Activated CD8-positive, alpha-beta memory T cell treated with anti-CD3 and anti-CD28 coated beads, Interleukin-2, amount 50 U/mL, for 48 hours (primary cell): ENCODE measurements at regions not wholly inside any gene's neighbourhood (a gene's known extent, or its start where the extent isn't known, plus 50 kb on each side); places are given as distances from the start of the nearest gene placed in this dataset.
"Not testable (repeated sequence)": the region's sequence is repeated elsewhere in the genome, so short reads cannot be mapped to it uniquely, and the experiment has no call there.

Source experiments
- DNase-seq: peaks from one replicate; pipeline ENCODE4 v3.0.0-alpha.2; 2020

GRCh38 chr15:62903437-62903836 lies 139.1 kb upstream of the TPM1 start:
- DNase-seq = no peak

GRCh38 chr15:62904041-62904910 lies 138.3 kb upstream of the TPM1 start:
- DNase-seq = no peak

- DNase-seq = no peak
Observed at GRCh38 chr15:62906627-62907026, 135.9 kb upstream of the TPM1 start.

- DNase-seq = no peak
Observed at GRCh38 chr15:62907275-62907674, 135.3 kb upstream of the TPM1 start.

- not testable (repeated sequence) for DNase-seq
Observed at GRCh38 chr15:62908341-62908740, 134.2 kb upstream of the TPM1 start.

- no peak for DNase-seq
Observed at GRCh38 chr15:62909257-62909656, 133.3 kb upstream of the TPM1 start.

GRCh38 chr15:62912282-62912681 lies 130.3 kb upstream of the TPM1 start:
- no peak for DNase-seq

GRCh38 chr15:62912808-62913207 lies 129.7 kb upstream of the TPM1 start:
- DNase-seq = no peak

- DNase-seq = no peak
Observed at GRCh38 chr15:62913246-62913645, 129.3 kb upstream of the TPM1 start.

- no peak for DNase-seq
Observed at GRCh38 chr15:62914461-62915079, 128.0 kb upstream of the TPM1 start.

GRCh38 chr15:62920682-62921502 lies 121.7 kb upstream of the TPM1 start:
- no peak for DNase-seq

- DNase-seq = no peak
Observed at GRCh38 chr15:62922514-62922913, 120.0 kb upstream of the TPM1 start.

GRCh38 chr15:62925875-62926274 lies 116.7 kb upstream of the TPM1 start:
- DNase-seq = no peak

- no peak for DNase-seq
Observed at GRCh38 chr15:62927196-62927595, 115.4 kb upstream of the TPM1 start.

- no peak for DNase-seq
Observed at GRCh38 chr15:62927836-62928235, 114.7 kb upstream of the TPM1 start.

GRCh38 chr15:62928242-62928999 lies 114.1 kb upstream of the TPM1 start:
- DNase-seq = no peak

GRCh38 chr15:62929000-62929357 lies 113.6 kb upstream of the TPM1 start:
- no peak for DNase-seq

- DNase-seq = no peak
Observed at GRCh38 chr15:62931650-62932049, 110.9 kb upstream of the TPM1 start.

- no peak for DNase-seq
Observed at GRCh38 chr15:62932436-62932835, 110.1 kb upstream of the TPM1 start.

- DNase-seq = no peak
Observed at GRCh38 chr15:62933386-62933785, 109.2 kb upstream of the TPM1 start.

- DNase-seq = no peak
Observed at GRCh38 chr15:62934236-62934971, 108.1 kb upstream of the TPM1 start.
